SK-N-SH (cell line): ENCODE measurements at regions not wholly inside any gene's neighbourhood (a gene's known extent, or its start where the extent isn't known, plus 50 kb on each side); places are given as distances from the start of the nearest gene placed in this dataset.

Source experiments
- CTCF ChIA-PET: fragments of 300-600, 350-600 bp; formaldehyde crosslinking; extraction: SDS; loops from one replicate; lab custom pipeline; 2021; lab: Yijun Ruan, JAX
- POLR2A ChIA-PET: fragments of 350-600 bp; sonication (Branson Sonifier 250); formaldehyde crosslinking; extraction: SDS; loops from one replicate; lab custom pipeline; 2020; ENCODE audit warnings: antibody characterized with exemption, inconsistent platforms; lab: Yijun Ruan, JAX
- DNase-seq: peaks from one replicate; pipeline ENCODE4 v3.0.0; 2012
- H2AFZ ChIP-seq: fragments of 200-600 bp; sonication (generic); 2 replicates; pipeline ENCODE4 v1.8.1; 2016; ENCODE audit warnings: antibody characterized with exemption, mild to moderate bottlenecking, low read depth
- H3F3A ChIP-seq: fragments of 200-600 bp; sonication (generic); replicated peaks from 2 replicates; pipeline ENCODE3; 2016; ENCODE audit warnings: antibody characterized with exemption, mild to moderate bottlenecking; ENCODE audit not compliant: insufficient read depth
- H3K27ac ChIP-seq, 2 experiments: fragments of 200-500 bp in 1 of 2; fragments of 200-600 bp in 1 of 2; sonication (Bioruptor generic) in 1 of 2; sonication (generic), shearing (Covaris generic) in 1 of 2; 2 replicates each; pipeline versions ENCODE4 v1.5.1 to v1.6.1; 2014 to 2016; ENCODE audit warnings: low read depth in 2 of 2, inconsistent platforms in 1 of 2, low read length in 1 of 2, mild to moderate bottlenecking in 1 of 2, mixed read lengths in 1 of 2
- H3K27me3 ChIP-seq: fragments of 200-600 bp; sonication (generic), shearing (Covaris generic); 2 replicates; pipeline ENCODE4 v1.6.1; 2016; ENCODE audit warnings: mixed run types; ENCODE audit not compliant: insufficient read depth
- H3K36me3 ChIP-seq, 2 experiments: fragments of 200-500 bp in 1 of 2; fragments of 200-600 bp in 1 of 2; sonication (Bioruptor generic) in 1 of 2; sonication (generic) in 1 of 2; replicated peaks in 1 of 2; 2 replicates each; pipeline versions ENCODE3 to v1.5.1; 2014 to 2016; ENCODE audit warnings: low read length in 1 of 2, mild to moderate bottlenecking in 1 of 2; ENCODE audit not compliant: insufficient read depth in 2 of 2, control insufficient read depth in 1 of 2
- H3K4me1 ChIP-seq, 2 experiments: fragments of 200-500 bp in 1 of 2; fragments of 200-600 bp in 1 of 2; sonication (Bioruptor generic) in 1 of 2; sonication (generic), shearing (Covaris generic) in 1 of 2; 2 replicates each; pipeline versions ENCODE4 v1.5.1 to v1.6.1; 2014 to 2016; ENCODE audit warnings: low read depth in 1 of 2, low read length in 1 of 2, mixed run types in 1 of 2; ENCODE audit not compliant: insufficient read depth in 2 of 2, control insufficient read depth in 1 of 2
- H3K4me2 ChIP-seq: fragments of 200-600 bp; sonication (generic), shearing (Covaris generic); 2 replicates; pipeline ENCODE4 v1.6.1; 2017; ENCODE audit warnings: mixed run types
- H3K4me3 ChIP-seq, 2 experiments: fragments of 200-500 bp in 1 of 2; fragments of 200-600 bp in 1 of 2; sonication (Bioruptor generic) in 1 of 2; sonication (generic), shearing (Covaris generic) in 1 of 2; 2 replicates each; pipeline versions ENCODE4 v1.5.1 to v1.8.1; 2014 to 2016; ENCODE audit warnings: low read depth in 2 of 2, inconsistent platforms in 1 of 2, low read length in 1 of 2, mild to moderate bottlenecking in 1 of 2, mixed read lengths in 1 of 2, moderate library complexity in 1 of 2
- H3K79me2 ChIP-seq: fragments of 200-600 bp; sonication (generic); 2 replicates; pipeline ENCODE4 v1.8.1; 2017; ENCODE audit warnings: mild to moderate bottlenecking; ENCODE audit not compliant: insufficient read depth
- H3K9ac ChIP-seq: fragments of 200-600 bp; sonication (generic); 2 replicates; pipeline ENCODE4 v1.6.1; 2017; ENCODE audit warnings: mixed run types
- H3K9me2 ChIP-seq: fragments of 200-600 bp; sonication (generic); 2 replicates; pipeline ENCODE4 v1.6.1; 2017; ENCODE audit warnings: mixed run types
- H3K9me3 ChIP-seq: fragments of 200-600 bp; sonication (generic); 2 replicates; pipeline ENCODE4 v1.6.1; 2017; ENCODE audit warnings: mixed run types, mild to moderate bottlenecking, moderate library complexity
- H4K20me1 ChIP-seq: fragments of 200-600 bp; sonication (generic); 2 replicates; pipeline ENCODE4 v1.6.1; 2017; ENCODE audit warnings: mild to moderate bottlenecking, mixed run types; ENCODE audit not compliant: insufficient read depth
- CHD2 ChIP-seq: fragments of 150-350 bp; IDR thresholded peaks from 2 replicates; pipeline ENCODE4 v1.6.1; 2018; ENCODE audit warnings: low read length; ENCODE audit not compliant: partially characterized antibody
- ELF1 ChIP-seq: IDR thresholded peaks from 2 replicates; pipeline ENCODE4 v1.4.0; 2012
- EP300 ChIP-seq, 2 experiments: IDR thresholded peaks; 2 replicates each; pipeline versions ENCODE4 v1.4.0 to v1.6.1; 2012; ENCODE audit warnings: borderline replicate concordance in 1 of 2, low read depth in 1 of 2, low read length in 1 of 2
- EZH2phosphoT487 ChIP-seq: fragments of 200-600 bp; sonication (generic); IDR thresholded peaks from 2 replicates; pipeline ENCODE4 v1.6.1; 2017; ENCODE audit warnings: low read depth, mixed run types, mild to moderate bottlenecking, antibody characterized with exemption, moderate library complexity, borderline replicate concordance
- FOSL2 ChIP-seq: IDR thresholded peaks from 2 replicates; pipeline ENCODE4 v1.4.0; 2012; ENCODE audit warnings: low read depth, mild to moderate bottlenecking, moderate library complexity, borderline replicate concordance
- FOXJ3 ChIP-seq: sonication (generic); formaldehyde crosslinking; IDR thresholded peaks from 2 replicates; pipeline ENCODE4 v1.5.1; 2020; ENCODE audit warnings: mild to moderate bottlenecking, missing genetic modification reagents
- GATA2 ChIP-seq: sonication (generic); formaldehyde crosslinking; IDR thresholded peaks from 2 replicates; pipeline ENCODE4 v1.5.0; 2020; ENCODE audit warnings: mild to moderate bottlenecking, missing genetic modification reagents
- JUND ChIP-seq: IDR thresholded peaks from 2 replicates; pipeline ENCODE4 v1.4.0; 2012
- MAX ChIP-seq: IDR thresholded peaks from 2 replicates; pipeline ENCODE4 v1.4.0; 2012; ENCODE audit warnings: low read depth
- MXI1 ChIP-seq: IDR thresholded peaks from 2 replicates; pipeline ENCODE4 v1.6.1; 2012; ENCODE audit warnings: mild to moderate bottlenecking, low read depth, low read length, improper control_type of control experiment
- PBX3 ChIP-seq: IDR thresholded peaks from 2 replicates; pipeline ENCODE4; 2012
- RAD21 ChIP-seq: IDR thresholded peaks from 2 replicates; pipeline ENCODE4 v1.6.1; 2012; ENCODE audit warnings: mild to moderate bottlenecking, low read length
- RCOR1 ChIP-seq: fragments of 150-350 bp; IDR thresholded peaks from 2 replicates; pipeline ENCODE4 v1.6.1; 2017; ENCODE audit warnings: antibody characterized with exemption, low read length
- RXRA ChIP-seq: IDR thresholded peaks from 2 replicates; pipeline ENCODE4 v1.4.0; 2012; ENCODE audit warnings: low read depth, mild to moderate bottlenecking, borderline replicate concordance
- SMC3 ChIP-seq: IDR thresholded peaks from 2 replicates; pipeline ENCODE4 v1.6.1; 2012; ENCODE audit warnings: low read depth, low read length, improper control_type of control experiment
- TCF12 ChIP-seq: IDR thresholded peaks from 2 replicates; pipeline ENCODE4 v1.4.0; 2012
- TEAD4 ChIP-seq: IDR thresholded peaks from 2 replicates; pipeline ENCODE4 v1.4.0; 2012; ENCODE audit warnings: mild to moderate bottlenecking, borderline replicate concordance; ENCODE audit not compliant: insufficient read depth
- USF1 ChIP-seq: IDR thresholded peaks from 2 replicates; pipeline ENCODE4 v1.4.0; 2012; ENCODE audit warnings: low read depth, borderline replicate concordance
- USF2 ChIP-seq: fragments of 150-350 bp; IDR thresholded peaks from 2 replicates; pipeline ENCODE4 v1.6.1; 2017; ENCODE audit warnings: antibody characterized with exemption, low read length, low read depth, borderline replicate concordance
- YY1 ChIP-seq: IDR thresholded peaks from 2 replicates; pipeline ENCODE4 v1.4.0; 2012; ENCODE audit warnings: low read depth, mild to moderate bottlenecking
- WGBS: methylation state at CpG from one replicate; pipeline ENCODE4 v1.1.6; 2017; ENCODE audit warnings: low lambda C conversion rate; 5-methylcytosine and 5-hydroxymethylcytosine counted together

- H3K9ac ChIP-seq, result no peak overlapping the region
- no peaks in the 10 kb centered on the region for H3K36me3 ChIP-seq
- H3K4me3 ChIP-seq, result no peak overlapping the region
- peak; percentile 16 for DNase-seq
- CTCF ChIA-PET, result interaction anchor here (0.7 kb wide), 1 partner anchor 17 kb away, joined by 3 read pairs; no protein-coding TSS in a partner anchor
- TF ChIP-seq USF1 (no peak), YY1 (no peak), EP300 (IDR thresholded peaks at IDR 0.05; ENCODE audit: borderline replicate concordance in 1 of 2, low read depth in 1 of 2, low read length in 1 of 2) (peak in 1 of 2 experiments; percentile 58; a peak in 1 of 4 replicates), ELF1 (no peak), FOSL2 (no peak), RCOR1 (peak; percentile 48; the same call in 1 of the 2 replicates), RXRA (no peak), MAX (no peak), GATA2 (CRISPR knock-in tag) (peak; percentile 16; the same call in 1 of the 2 replicates), MXI1 (no peak), JUND (no peak)
- TF ChIP-seq, all 33 proteins: peak for 3
- Histone ChIP-seq H3K4me1 (no peaks in the 10 kb centered on the region; a peak in 1 of 4 replicates), H3K27ac (peak overlapping the region in 1 of 2 experiments; percentile 60; a peak in 1 of 4 replicates), H3F3A (no peaks in the 10 kb centered on the region), H3K79me2 (no peaks in the 10 kb centered on the region), H4K20me1 (no peaks in the 10 kb centered on the region), H3K27me3 (no peaks in the 10 kb centered on the region), H2AFZ (no peak overlapping the region), H3K9me3 (no peaks in the 10 kb centered on the region), H3K9me2 (0 out of 2 replicates have a peak, but pooled peaks cover 3% of the 10 kb centered on the region), H3K4me2 (no peak overlapping the region)
- POLR2A ChIA-PET, result no interaction called here
These were observed 2169.2 kb downstream of the MRPL39 start for GRCh38 chr21:23438081-23438480.

GRCh38 chr21:23402929-23403520 lies 2204.3 kb downstream of the MRPL39 start:
- H3K79me2 ChIP-seq, result no peaks in the 10 kb centered on the region
- H3K4me1 ChIP-seq, result no peaks in the 10 kb centered on the region; a peak in 1 of 4 replicates
- H3K9me2 ChIP-seq, result no peaks in the 10 kb centered on the region; the same call in 1 of the 2 replicates
- 4% methylated on average over 2 of the region's 2 CpGs for WGBS
- no peaks in the 10 kb centered on the region for H3K36me3 ChIP-seq
- peak overlapping the region in 1 of 2 experiments; percentile 88; a peak in 2 of 4 replicates for H3K27ac ChIP-seq
- CTCF ChIA-PET, result interaction anchor here (0.8 to 1.7 kb wide), 2 partner anchors 41 to 177 kb away, joined by 3 to 7 read pairs; no protein-coding TSS in a partner anchor
- H3K27me3 ChIP-seq, result no peaks in the 10 kb centered on the region
- TF ChIP-seq CHD2 (peak; percentile 22), SMC3 (no peak), RCOR1 (peak; percentile 51; the same call in 1 of the 2 replicates), FOXJ3 (CRISPR knock-in tag) (peak; percentile 79), EP300 (IDR thresholded peaks at IDR 0.05; ENCODE audit: borderline replicate concordance in 1 of 2, low read depth in 1 of 2, low read length in 1 of 2) (peak in 1 of 2 experiments; percentile 87; a peak in 2 of 4 replicates), EZH2phosphoT487 (no peak), MXI1 (0 out of 2 replicates have a peak, but pooled peaks have one; percentile 35), PBX3 (no peak), GATA2 (CRISPR knock-in tag) (peak; percentile 86), USF2 (no peak), TEAD4 (0 out of 2 replicates have a peak, but pooled peaks have one; percentile 51), RAD21 (peak; percentile 33), TCF12 (peak; percentile 26; the same call in 1 of the 2 replicates)
- TF ChIP-seq, all 33 proteins: peak for 9
- Histone ChIP-seq H3F3A (no peaks in the 10 kb centered on the region), H3K4me3 (no peak overlapping the region), H4K20me1 (no peaks in the 10 kb centered on the region), H3K9ac (no peak overlapping the region), H2AFZ (no peak overlapping the region), H3K9me3 (no peaks in the 10 kb centered on the region), H3K4me2 (no peak overlapping the region)
- DNase-seq, result peak; percentile 25
- POLR2A ChIA-PET, result no interaction called here
